ENCODE measurements at regions not wholly inside any gene's neighbourhood (a gene's known extent, or its start where the extent isn't known, plus 50 kb on each side); places are given as distances from the start of the nearest gene placed in this dataset.
"Not testable (repeated sequence)": the region's sequence is repeated elsewhere in the genome, so short reads cannot be mapped to it uniquely, and the experiment has no call there.

DNA sequence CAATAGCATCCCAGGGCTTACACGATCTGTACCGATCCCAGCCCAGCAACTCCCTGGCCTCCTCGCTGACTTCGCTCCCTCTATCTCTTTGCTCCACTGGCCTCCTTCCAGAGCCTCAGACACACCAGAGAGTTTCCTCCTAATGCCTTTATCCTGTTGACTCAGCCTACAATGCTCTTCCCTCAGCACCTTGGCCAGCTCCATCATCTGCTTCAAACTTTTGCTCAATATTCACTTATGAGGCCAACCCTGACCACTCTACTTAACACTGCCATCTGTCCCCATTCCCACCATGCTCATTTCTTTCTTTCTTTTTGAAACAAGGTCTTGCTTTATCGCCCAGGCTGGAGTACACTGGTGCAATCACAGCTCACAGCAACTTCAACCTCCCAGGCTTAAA, 180.9 kb downstream of the CEP170 start:
- not testable (repeated sequence) for H2BK5ac ChIP-seq (ENCODE audit: low read depth, low read length, poor library complexity); H4K8ac ChIP-seq (ENCODE audit: low read depth, low read length); H3K79me2 ChIP-seq (ENCODE audit: control insufficient read depth, insufficient read depth, low read length, poor library complexity); H3K23ac ChIP-seq (ENCODE audit: low read length); H2AK5ac ChIP-seq (ENCODE audit: low read length); H2AFZ ChIP-seq (ENCODE audit: insufficient read depth, low read length, poor library complexity); H3K36me3 ChIP-seq (ENCODE audit: control insufficient read depth in 1 of 2, insufficient read depth in 2 of 2, low read length in 2 of 2); H3K4me1 ChIP-seq (ENCODE audit: control insufficient read depth in 1 of 2, insufficient read depth in 2 of 2, low read length in 2 of 2); H3K14ac ChIP-seq (ENCODE audit: low read length); H3K79me1 ChIP-seq (ENCODE audit: low read length); H3K4me3 ChIP-seq (ENCODE audit: low read depth, low read length); H3K27me3 ChIP-seq (ENCODE audit: insufficient read depth, low read length); H3K9me3 ChIP-seq (ENCODE audit: insufficient read depth, low read depth, low read length); H3K4me2 ChIP-seq (ENCODE audit: low read length); H3K18ac ChIP-seq (ENCODE audit: low read length); H4K12ac ChIP-seq (ENCODE audit: low read depth, low read length); H3K4ac ChIP-seq (ENCODE audit: low read depth, low read length); H2BK120ac ChIP-seq (ENCODE audit: insufficient read depth, low read length, poor library complexity); H3K27ac ChIP-seq (ENCODE audit: low read depth, low read length); H2BK12ac ChIP-seq (ENCODE audit: low read length); H4K91ac ChIP-seq (ENCODE audit: low read depth, low read length); H3K9ac ChIP-seq (ENCODE audit: low read length); DNase-seq
- WGBS (ENCODE audit: extremely low coverage, insufficient coverage, insufficient read length) = no CpG with 5 or more reads among the region's 5 CpGs

DNA sequence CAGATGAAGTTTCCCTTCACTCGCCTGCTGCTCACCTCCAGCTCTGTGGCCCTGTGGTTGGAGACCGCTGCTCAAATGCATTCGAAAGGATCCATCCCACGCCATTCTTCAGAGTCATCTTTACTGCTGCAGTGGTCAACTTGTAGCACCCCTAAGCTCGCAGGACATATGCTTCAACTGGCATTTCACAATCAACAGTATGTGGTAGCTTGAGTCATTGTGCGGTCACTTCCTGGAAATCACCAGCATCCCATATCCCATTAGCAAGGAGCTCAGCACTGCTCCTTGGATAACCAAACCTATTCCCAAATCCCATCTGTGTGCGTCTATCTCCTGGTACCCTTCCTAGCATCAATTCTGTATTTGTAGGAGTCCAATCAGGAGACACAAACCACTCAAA, 188.0 kb downstream of the CEP170 start:
- no CpG with 5 or more reads among the region's 7 CpGs for WGBS (ENCODE audit: extremely low coverage, insufficient coverage, insufficient read length)

DNA sequence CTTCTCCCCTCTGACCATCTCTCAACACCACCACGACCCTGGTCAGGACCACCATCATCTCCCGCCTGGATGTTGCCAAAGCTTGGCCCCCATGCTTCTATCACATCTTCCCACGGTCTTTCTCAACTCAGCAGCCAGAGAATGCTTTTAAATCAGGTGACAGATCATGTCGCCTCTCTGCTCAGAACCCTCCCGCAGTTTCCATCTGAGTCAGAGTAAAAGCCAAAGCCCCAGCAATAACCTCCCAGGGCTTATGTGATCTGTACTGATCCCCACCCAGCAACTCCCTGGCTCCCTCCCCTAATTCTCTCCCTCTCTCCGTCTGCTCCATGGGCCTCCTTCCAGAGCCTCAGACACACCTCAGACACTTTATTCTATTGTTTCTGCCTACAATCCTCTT, 193.1 kb downstream of the CEP170 start:
- not testable (repeated sequence) for H3K4me2 ChIP-seq (ENCODE audit: low read length); H3K27ac ChIP-seq (ENCODE audit: low read depth, low read length); H2BK120ac ChIP-seq (ENCODE audit: insufficient read depth, low read length, poor library complexity); H3K9ac ChIP-seq (ENCODE audit: low read length); H2AK5ac ChIP-seq (ENCODE audit: low read length); H4K12ac ChIP-seq (ENCODE audit: low read depth, low read length); H3K9me3 ChIP-seq (ENCODE audit: insufficient read depth, low read depth, low read length); H3K4me1 ChIP-seq (ENCODE audit: control insufficient read depth in 1 of 2, insufficient read depth in 2 of 2, low read length in 2 of 2); H3K36me3 ChIP-seq (ENCODE audit: control insufficient read depth in 1 of 2, insufficient read depth in 2 of 2, low read length in 2 of 2); H3K18ac ChIP-seq (ENCODE audit: low read length); H3K4ac ChIP-seq (ENCODE audit: low read depth, low read length); H3K14ac ChIP-seq (ENCODE audit: low read length); H3K4me3 ChIP-seq (ENCODE audit: low read depth, low read length); H2BK12ac ChIP-seq (ENCODE audit: low read length); H4K8ac ChIP-seq (ENCODE audit: low read depth, low read length); H3K79me2 ChIP-seq (ENCODE audit: control insufficient read depth, insufficient read depth, low read length, poor library complexity); DNase-seq; H4K91ac ChIP-seq (ENCODE audit: low read depth, low read length); H3K79me1 ChIP-seq (ENCODE audit: low read length); H3K23ac ChIP-seq (ENCODE audit: low read length); H2BK5ac ChIP-seq (ENCODE audit: low read depth, low read length, poor library complexity); H3K27me3 ChIP-seq (ENCODE audit: insufficient read depth, low read length); H2AFZ ChIP-seq (ENCODE audit: insufficient read depth, low read length, poor library complexity)
- WGBS (ENCODE audit: extremely low coverage, insufficient coverage, insufficient read length) = no CpG with 5 or more reads among the region's 6 CpGs

More for the DNA sequence above, 188.0 kb downstream of the CEP170 start:
- H3K4me2 ChIP-seq (ENCODE audit: low read length); H3K4ac ChIP-seq (ENCODE audit: low read depth, low read length); H3K27ac ChIP-seq (ENCODE audit: low read depth, low read length); H3K9me3 ChIP-seq (ENCODE audit: insufficient read depth, low read depth, low read length); H3K23ac ChIP-seq (ENCODE audit: low read length); H4K91ac ChIP-seq (ENCODE audit: low read depth, low read length); H2BK12ac ChIP-seq (ENCODE audit: low read length); H4K12ac ChIP-seq (ENCODE audit: low read depth, low read length); H3K4me1 ChIP-seq (ENCODE audit: control insufficient read depth in 1 of 2, insufficient read depth in 2 of 2, low read length in 2 of 2); DNase-seq; H3K9ac ChIP-seq (ENCODE audit: low read length); H3K36me3 ChIP-seq (ENCODE audit: control insufficient read depth in 1 of 2, insufficient read depth in 2 of 2, low read length in 2 of 2); H3K4me3 ChIP-seq (ENCODE audit: low read depth, low read length); H2AFZ ChIP-seq (ENCODE audit: insufficient read depth, low read length, poor library complexity); H3K18ac ChIP-seq (ENCODE audit: low read length); H2BK120ac ChIP-seq (ENCODE audit: insufficient read depth, low read length, poor library complexity); H3K14ac ChIP-seq (ENCODE audit: low read length); H3K27me3 ChIP-seq (ENCODE audit: insufficient read depth, low read length); H2AK5ac ChIP-seq (ENCODE audit: low read length); H3K79me2 ChIP-seq (ENCODE audit: control insufficient read depth, insufficient read depth, low read length, poor library complexity); H2BK5ac ChIP-seq (ENCODE audit: low read depth, low read length, poor library complexity); H4K8ac ChIP-seq (ENCODE audit: low read depth, low read length); H3K79me1 ChIP-seq (ENCODE audit: low read length): not testable (repeated sequence)

DNA sequence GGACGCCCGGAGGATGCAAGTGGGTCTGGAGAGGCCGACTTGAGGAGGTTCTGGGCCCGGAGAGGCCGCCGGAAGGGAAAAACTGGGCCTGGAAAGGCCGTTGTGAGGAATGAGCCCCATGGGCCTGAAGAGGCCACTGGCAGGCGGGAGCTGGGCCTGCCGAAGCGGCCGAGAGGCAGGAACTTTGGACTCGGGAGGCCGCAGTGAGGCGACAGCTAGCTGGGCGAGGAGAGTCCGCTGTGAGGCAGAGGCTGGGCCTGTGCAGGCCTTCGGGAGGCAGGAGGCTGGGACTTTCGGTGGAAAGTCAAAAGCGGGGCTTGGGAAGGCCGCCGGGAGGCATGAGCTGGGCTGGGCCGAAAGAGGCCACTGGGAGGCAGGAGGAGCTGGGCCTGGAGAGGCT, 199.6 kb downstream of the CEP170 start:
- not testable (repeated sequence) for H3K4me2 ChIP-seq (ENCODE audit: low read length); H4K8ac ChIP-seq (ENCODE audit: low read depth, low read length); H3K9me3 ChIP-seq (ENCODE audit: insufficient read depth, low read depth, low read length); H3K27me3 ChIP-seq (ENCODE audit: insufficient read depth, low read length); H4K12ac ChIP-seq (ENCODE audit: low read depth, low read length); H3K36me3 ChIP-seq (ENCODE audit: control insufficient read depth in 1 of 2, insufficient read depth in 2 of 2, low read length in 2 of 2); DNase-seq; H3K79me2 ChIP-seq (ENCODE audit: control insufficient read depth, insufficient read depth, low read length, poor library complexity); H3K23ac ChIP-seq (ENCODE audit: low read length); H2BK120ac ChIP-seq (ENCODE audit: insufficient read depth, low read length, poor library complexity); H3K4me3 ChIP-seq (ENCODE audit: low read depth, low read length); H3K18ac ChIP-seq (ENCODE audit: low read length); H3K14ac ChIP-seq (ENCODE audit: low read length); H4K91ac ChIP-seq (ENCODE audit: low read depth, low read length); H2AFZ ChIP-seq (ENCODE audit: insufficient read depth, low read length, poor library complexity); H2BK5ac ChIP-seq (ENCODE audit: low read depth, low read length, poor library complexity); H3K9ac ChIP-seq (ENCODE audit: low read length); H2AK5ac ChIP-seq (ENCODE audit: low read length); H2BK12ac ChIP-seq (ENCODE audit: low read length); H3K4ac ChIP-seq (ENCODE audit: low read depth, low read length); H3K4me1 ChIP-seq (ENCODE audit: control insufficient read depth in 1 of 2, insufficient read depth in 2 of 2, low read length in 2 of 2); H3K79me1 ChIP-seq (ENCODE audit: low read length); H3K27ac ChIP-seq (ENCODE audit: low read depth, low read length)
- no CpG with 5 or more reads among the region's 22 CpGs for WGBS (ENCODE audit: extremely low coverage, insufficient coverage, insufficient read length)

Measured in trophoblast cell (in vitro differentiated cells and primary cell).